ENCODE measurements at regions not wholly inside any gene's neighbourhood (a gene's known extent, or its start where the extent isn't known, plus 50 kb on each side); places are given as distances from the start of the nearest gene placed in this dataset.

GRCh38 chr6:108795122-108795521 is 53.1 kb upstream of the ARMC2 start:
- no peak for ATAC-seq (replicated peaks in 1 of 4)

GRCh38 chr6:108795814-108796213 is 52.4 kb upstream of the ARMC2 start:
- POLR2A ChIA-PET, result no interaction called here
- Histone ChIP-seq H3K27ac (ENCODE audit: low read length) (no peak overlapping the region), H3K4me1 (ENCODE audit: control insufficient read depth in 1 of 2, extremely low read depth in 1 of 2, insufficient read depth in 2 of 2, low read length in 2 of 2) (peaks cover 17 to 20% of the 10 kb centered on the region in 2 experiments), H3K4me3 (ENCODE audit: control insufficient read depth in 1 of 2, extremely low read depth in 1 of 2, low read length in 1 of 2) (no peak overlapping the region), H3K27me3 (replicated peaks in 1 of 2; ENCODE audit: control insufficient read depth in 2 of 2, extremely low read depth in 1 of 2, insufficient read depth in 2 of 2, low read length in 1 of 2) (no peaks in the 10 kb centered on the region), H3K9me3 (no peaks in the 10 kb centered on the region), H3K36me3 (ENCODE audit: control insufficient read depth in 2 of 2, extremely low read depth in 1 of 2, insufficient read depth in 1 of 2, low read length in 1 of 2) (no peaks in the 10 kb centered on the region)
- no CpG with 5 or more reads among the region's 5 CpGs for WGBS (ENCODE audit: insufficient coverage)
- Mint-ChIP-seq H3K4me1 (peaks cover 19 to 33% (median 23%) of the 10 kb centered on the region in 3 donors), H3K4me3 (no peak overlapping the region), H3K27me3 (no peaks in the 10 kb centered on the region), H3K27ac (no peak overlapping the region), H3K9me3 (no peaks in the 10 kb centered on the region), H3K36me3 (no peaks in the 10 kb centered on the region)
- ATAC-seq (replicated peaks in 1 of 4), result no peak
- no peak for DNase-seq
- CTCF ChIA-PET, result interaction anchor here in 1 of 2 donors (1.0 kb wide), 1 partner anchor 15 kb away, joined by 4 read pairs; no protein-coding TSS in a partner anchor

More at GRCh38 chr6:108795122-108795521, 53.1 kb upstream of the ARMC2 start:
- no peak overlapping the region for H3K4me3 Mint-ChIP-seq
- no peaks in the 10 kb centered on the region for H3K27me3 Mint-ChIP-seq
- WGBS (ENCODE audit: insufficient coverage), result no CpG with 5 or more reads among the region's 3 CpGs
- ChIA-PET CTCF (interaction anchor here in 1 of 2 donors (1.0 kb wide), 1 partner anchor 15 kb away, joined by 4 read pairs; no protein-coding TSS in a partner anchor), POLR2A (no interaction called here)
- H3K9me3 ChIP-seq, result no peaks in the 10 kb centered on the region
- H3K9me3 Mint-ChIP-seq, result no peaks in the 10 kb centered on the region
- H3K4me1 Mint-ChIP-seq, result peaks cover 19 to 33% (median 23%) of the 10 kb centered on the region in 3 donors
- H3K4me3 ChIP-seq (ENCODE audit: control insufficient read depth in 1 of 2, extremely low read depth in 1 of 2, low read length in 1 of 2), result no peak overlapping the region
- peaks cover 17% of the 10 kb centered on the region in 2 experiments for H3K4me1 ChIP-seq (ENCODE audit: control insufficient read depth in 1 of 2, extremely low read depth in 1 of 2, insufficient read depth in 2 of 2, low read length in 2 of 2)
- no peak overlapping the region for H3K27ac ChIP-seq (ENCODE audit: low read length)
- no peak for DNase-seq
- no peak overlapping the region for H3K27ac Mint-ChIP-seq
- no peaks in the 10 kb centered on the region for H3K27me3 ChIP-seq (replicated peaks in 1 of 2; ENCODE audit: control insufficient read depth in 2 of 2, extremely low read depth in 1 of 2, insufficient read depth in 2 of 2, low read length in 1 of 2)
- no peaks in the 10 kb centered on the region for H3K36me3 ChIP-seq (ENCODE audit: control insufficient read depth in 2 of 2, extremely low read depth in 1 of 2, insufficient read depth in 1 of 2, low read length in 1 of 2)
- H3K36me3 Mint-ChIP-seq, result no peaks in the 10 kb centered on the region

GRCh38 chr6:108796875-108797274 is 51.3 kb upstream of the ARMC2 start:
- peak overlapping the region in 1 of 2 donors; percentile 55 for H3K27ac Mint-ChIP-seq
- no peak for ATAC-seq (replicated peaks in 1 of 4)
- H3K9me3 ChIP-seq, result no peaks in the 10 kb centered on the region
- no peaks in the 10 kb centered on the region for H3K27me3 ChIP-seq (replicated peaks in 1 of 2; ENCODE audit: control insufficient read depth in 2 of 2, extremely low read depth in 1 of 2, insufficient read depth in 2 of 2, low read length in 1 of 2)
- WGBS (ENCODE audit: insufficient coverage), result no CpG with 5 or more reads among the region's 3 CpGs
- H3K27me3 Mint-ChIP-seq, result no peaks in the 10 kb centered on the region
- ChIA-PET POLR2A (interaction anchor here in 1 of 2 donors (1.0 kb wide), 1 partner anchor 238 kb away, joined by 3 read pairs; no protein-coding TSS in a partner anchor), CTCF (no interaction called here)
- H3K36me3 ChIP-seq (ENCODE audit: control insufficient read depth in 2 of 2, extremely low read depth in 1 of 2, insufficient read depth in 1 of 2, low read length in 1 of 2), result no peaks in the 10 kb centered on the region
- no peak overlapping the region for H3K4me3 Mint-ChIP-seq
- no peak overlapping the region for H3K4me3 ChIP-seq (ENCODE audit: control insufficient read depth in 1 of 2, extremely low read depth in 1 of 2, low read length in 1 of 2)
- H3K4me1 ChIP-seq (ENCODE audit: control insufficient read depth in 1 of 2, extremely low read depth in 1 of 2, insufficient read depth in 2 of 2, low read length in 2 of 2), result peaks cover 17 to 20% of the 10 kb centered on the region in 2 experiments
- H3K9me3 Mint-ChIP-seq, result no peaks in the 10 kb centered on the region
- H3K36me3 Mint-ChIP-seq, result no peaks in the 10 kb centered on the region
- peaks cover 19 to 36% (median 23%) of the 10 kb centered on the region in 3 donors for H3K4me1 Mint-ChIP-seq
- no peak for DNase-seq
- no peak overlapping the region for H3K27ac ChIP-seq (ENCODE audit: low read length)

GRCh38 chr6:108797951-108798669 is 50.1 kb upstream of the ARMC2 start:
- no peaks in the 10 kb centered on the region for H3K36me3 Mint-ChIP-seq
- Histone ChIP-seq H3K27me3 (replicated peaks in 1 of 2; ENCODE audit: control insufficient read depth in 2 of 2, extremely low read depth in 1 of 2, insufficient read depth in 2 of 2, low read length in 1 of 2) (no peaks in the 10 kb centered on the region), H3K4me1 (ENCODE audit: control insufficient read depth in 1 of 2, extremely low read depth in 1 of 2, insufficient read depth in 2 of 2, low read length in 2 of 2) (peaks cover 17 to 20% of the 10 kb centered on the region in 2 experiments), H3K27ac (ENCODE audit: low read length) (peak overlapping the region; percentile 33), H3K9me3 (no peaks in the 10 kb centered on the region), H3K36me3 (ENCODE audit: control insufficient read depth in 2 of 2, extremely low read depth in 1 of 2, insufficient read depth in 1 of 2, low read length in 1 of 2) (no peaks in the 10 kb centered on the region), H3K4me3 (ENCODE audit: control insufficient read depth in 1 of 2, extremely low read depth in 1 of 2, low read length in 1 of 2) (no peak overlapping the region)
- DNase-seq, result no peak
- peak overlapping the region; percentile 89 to 93 for H3K27ac Mint-ChIP-seq
- peak overlapping the region; percentile 57 to 68 (median 58) for H3K4me3 Mint-ChIP-seq
- H3K9me3 Mint-ChIP-seq, result no peaks in the 10 kb centered on the region
- ChIA-PET CTCF (no interaction called here), POLR2A (interaction anchor here in 1 of 2 donors (0.6 kb wide), 2 partner anchors 71 to 175 kb away, joined by 3 to 4 read pairs; no protein-coding TSS in a partner anchor)
- no peaks in the 10 kb centered on the region for H3K27me3 Mint-ChIP-seq
- 75% methylated on average over 9 of the region's 11 CpGs for WGBS (ENCODE audit: insufficient coverage)
- peak in 3 of 4 experiments; percentile 18 to 50 (median 25) for ATAC-seq (replicated peaks in 1 of 4)
- H3K4me1 Mint-ChIP-seq, result peaks cover 19 to 36% (median 23%) of the 10 kb centered on the region in 3 donors

Measured in T-cell (primary cell).